Keratinocyte (primary cell): ENCODE measurements at regions not wholly inside any gene's neighbourhood (a gene's known extent, or its start where the extent isn't known, plus 50 kb on each side); places are given as distances from the start of the nearest gene placed in this dataset.

Experiments
- CTCF ChIP-seq, 3 experiments: IDR thresholded peaks in 1 of 3; conservative IDR thresholded peaks in 1 of 3; optimal IDR thresholded peaks in 1 of 3; 2 replicates in 2 of 3; 3 replicates in 1 of 3; pipeline versions ENCODE3 to v1.5.1; 2011; ENCODE audit warnings: low read length in 3 of 3, mild to moderate bottlenecking in 3 of 3, moderate library complexity in 2 of 3, control low read depth in 1 of 3, inconsistent platforms in 1 of 3; ENCODE audit not compliant: insufficient read depth in 2 of 3; ENCODE audit errors: extremely low read depth in 1 of 3
- EZH2 ChIP-seq: IDR thresholded peaks from one replicate; pipeline ENCODE4 v1.6.1; 2012; ENCODE audit warnings: inconsistent platforms, mild to moderate bottlenecking, low read length, moderate library complexity

DNA sequence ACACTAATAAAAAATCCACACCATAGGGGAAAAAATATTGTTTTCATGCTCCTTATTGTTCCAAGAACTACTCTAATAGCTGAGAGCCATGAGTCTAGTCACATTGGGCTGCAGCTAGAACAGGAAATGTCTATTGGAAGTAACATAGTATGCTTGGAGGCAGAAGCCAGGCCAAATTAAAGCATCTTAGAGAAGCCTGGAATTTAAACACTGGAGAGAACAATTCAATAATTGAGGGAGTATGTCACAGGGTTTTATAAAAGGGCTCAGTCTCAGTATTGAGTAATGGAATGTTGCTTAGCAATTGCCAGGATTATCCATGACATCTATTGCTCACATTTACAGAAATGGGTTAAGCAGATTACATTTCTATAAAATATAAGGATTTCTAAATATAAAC is 471.3 kb downstream of the LMO4 start:
- TF ChIP-seq EZH2 = no peak
- TF ChIP-seq CTCF (optimal IDR thresholded peaks at IDR 0.05 in 1 of 3, IDR thresholded peaks at IDR 0.05 in 1 of 3, conservative IDR thresholded peaks at IDR 0.05 in 1 of 3; ENCODE audit: extremely low read depth in 1 of 3, insufficient read depth in 2 of 3, low read length in 3 of 3) = no peak
